HG03354 (cell line): ENCODE measurements at regions not wholly inside any gene's neighbourhood (a gene's known extent, or its start where the extent isn't known, plus 50 kb on each side); places are given as distances from the start of the nearest gene placed in this dataset.
A peak's percentile ranks its signal among the peaks of the same experiment; 100 is the strongest.

Source experiments
- ATAC-seq: cut with Tn5 transposase; IDR thresholded peaks from one replicate; pipeline ENCODE4 v1.9.1; 2021; ENCODE audit warnings: mild to moderate bottlenecking; ENCODE audit not compliant: unreplicated experiment, poor library complexity, severe bottlenecking

- ATAC-seq: no peak
Measured at GRCh38 chr9:105172436-105172835, 72.0 kb upstream of the SLC44A1 start.

- ATAC-seq: no peak
Measured at GRCh38 chr9:105173306-105173705, 71.1 kb upstream of the SLC44A1 start.

GRCh38 chr9:105173826-105174225 lies 70.6 kb upstream of the SLC44A1 start:
- ATAC-seq: no peak

GRCh38 chr9:105176194-105176593 lies 68.3 kb upstream of the SLC44A1 start:
- ATAC-seq: no peak

- ATAC-seq: no peak
Measured at GRCh38 chr9:105178076-105178475, 66.4 kb upstream of the SLC44A1 start.

GRCh38 chr9:105187781-105188180 lies 56.7 kb upstream of the SLC44A1 start:
- ATAC-seq: no peak

- ATAC-seq: no peak
Measured at GRCh38 chr9:105188746-105189145, 55.7 kb upstream of the SLC44A1 start.

- peak; percentile 77 for ATAC-seq
Measured at GRCh38 chr9:105191508-105192121, 52.8 kb upstream of the SLC44A1 start.

GRCh38 chr9:105193560-105193959 lies 50.9 kb upstream of the SLC44A1 start:
- ATAC-seq: no peak

GRCh38 chr9:105194234-105194633 lies 50.2 kb upstream of the SLC44A1 start:
- ATAC-seq: no peak
